Fibroblast of gingiva (primary cell): ENCODE measurements at regions not wholly inside any gene's neighbourhood (a gene's known extent, or its start where the extent isn't known, plus 50 kb on each side); places are given as distances from the start of the nearest gene placed in this dataset.
"Not testable (repeated sequence)": the region's sequence is repeated elsewhere in the genome, so short reads cannot be mapped to it uniquely, and the experiment has no call there.

Source experiments
- DNase-seq: peaks from one replicate; pipeline ENCODE4 v3.0.0-alpha.2; 2011; ENCODE audit warnings: low read depth

DNA sequence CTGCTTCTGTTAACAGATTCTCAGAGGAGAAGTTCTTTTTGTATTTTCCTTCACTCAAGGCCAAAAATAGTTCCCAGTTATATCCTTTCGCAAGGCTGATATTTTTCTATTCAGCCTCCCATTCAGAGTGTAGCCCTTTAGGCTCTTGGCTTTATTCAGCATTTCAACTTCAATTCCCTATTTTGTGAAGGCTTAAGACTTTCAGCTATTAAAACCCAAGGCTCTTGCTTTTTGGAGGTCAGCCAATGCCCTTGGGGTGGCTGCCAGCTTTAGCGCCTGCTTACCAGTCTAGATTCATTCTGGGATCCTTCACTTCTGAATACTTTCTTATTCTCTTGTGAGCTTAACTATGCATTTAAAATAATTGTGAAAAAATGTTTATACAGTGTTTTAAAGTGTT lies 57.3 kb upstream of the ADGRA3 start:
- DNase-seq = no peak

DNA sequence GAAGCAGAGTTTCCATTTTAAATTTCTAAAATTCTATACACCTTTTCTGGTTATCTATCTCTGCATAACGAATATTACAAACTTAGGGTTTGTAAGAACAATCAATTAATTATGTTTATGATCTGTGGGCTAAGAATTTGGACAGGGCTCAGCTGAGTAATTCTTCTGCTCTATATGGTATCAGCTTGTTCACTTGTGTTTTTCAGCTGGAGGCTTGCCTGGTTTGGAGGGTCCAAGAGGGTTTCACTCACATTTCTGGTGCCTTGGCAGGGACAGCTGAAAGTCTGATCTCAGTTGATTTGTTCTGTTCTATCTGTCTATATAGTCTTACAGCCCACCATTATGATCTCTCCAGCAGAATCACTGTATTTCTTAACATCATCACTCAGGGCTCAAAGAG lies 57.8 kb upstream of the ADGRA3 start:
- DNase-seq = no peak

DNA sequence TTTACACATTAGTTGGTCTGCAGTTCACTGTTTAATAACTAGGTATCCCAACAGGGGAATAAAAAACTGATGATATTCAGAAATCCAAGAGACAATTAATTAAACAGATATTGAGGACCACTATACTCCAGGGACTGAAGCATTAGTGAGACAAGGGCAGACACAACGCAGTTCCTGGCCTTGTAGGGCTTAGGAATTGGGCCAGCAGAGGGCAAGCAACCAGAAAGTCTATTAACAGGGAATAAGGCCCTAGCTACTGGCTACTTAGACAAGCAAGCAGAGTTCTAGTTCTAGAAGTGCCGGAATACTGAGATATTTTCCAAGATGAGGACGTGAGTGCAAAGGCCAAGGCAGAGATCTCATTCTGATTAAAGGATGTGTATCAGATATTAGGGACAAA lies 58.6 kb upstream of the ADGRA3 start:
- DNase-seq = no peak

DNA sequence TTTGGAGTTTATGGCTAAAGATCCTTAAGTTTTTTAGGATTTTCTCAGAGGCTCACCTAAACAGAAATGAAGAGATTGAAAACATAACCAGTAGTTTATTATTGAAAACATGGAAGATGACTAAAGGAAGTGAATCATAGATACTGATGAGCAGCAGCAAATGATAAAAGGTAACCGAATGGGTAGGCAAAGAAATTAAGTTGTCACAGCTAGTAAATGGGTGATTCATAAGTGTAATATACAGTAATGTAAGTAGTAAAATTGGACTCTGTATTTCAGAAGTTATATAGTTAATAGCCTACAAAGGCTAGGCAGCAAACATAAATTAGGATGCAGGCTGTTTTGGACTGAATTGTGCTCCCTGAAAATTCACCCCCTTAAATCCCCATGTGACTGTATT lies 59.0 kb upstream of the ADGRA3 start:
- no peak for DNase-seq

DNA sequence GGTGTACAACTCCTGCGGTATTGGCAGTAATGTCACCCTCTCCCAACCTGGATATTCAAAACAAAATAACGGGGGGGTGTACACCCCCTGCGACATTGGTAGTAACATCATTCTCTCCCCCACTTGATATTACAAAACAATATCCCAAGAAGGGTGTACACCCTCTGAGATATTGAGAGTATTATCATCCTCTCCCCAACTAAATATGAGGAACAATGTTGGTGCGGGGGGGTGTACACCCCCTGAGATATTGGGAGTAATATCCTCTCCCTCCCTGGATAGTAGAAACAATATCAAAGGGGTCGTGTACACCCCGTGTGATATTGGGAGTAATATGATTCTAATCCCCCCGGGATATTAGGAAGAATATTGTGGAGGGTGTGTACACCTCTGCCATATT lies 71.4 kb upstream of the ADGRA3 start:
- no peak for DNase-seq

DNA sequence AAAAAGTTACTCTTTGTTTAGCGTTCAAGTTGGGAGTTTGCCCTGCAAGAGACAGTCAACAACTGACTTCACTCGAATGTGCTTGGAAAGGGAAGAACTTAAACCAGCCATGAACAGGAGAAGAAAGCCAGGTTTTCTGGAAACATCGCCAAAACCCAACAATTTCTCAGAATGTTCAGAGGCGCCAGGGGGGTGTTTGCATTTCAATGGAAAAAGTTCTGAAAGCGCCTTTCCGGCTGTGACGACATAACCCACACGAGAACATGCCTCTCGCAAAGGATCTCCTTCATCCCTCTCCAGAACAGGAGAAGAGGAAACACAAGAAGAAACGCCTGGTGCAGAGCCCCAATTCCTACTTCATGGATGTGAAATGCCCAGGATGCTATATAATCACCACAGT lies 78.1 kb upstream of the ADGRA3 start:
- DNase-seq = no peak

DNA sequence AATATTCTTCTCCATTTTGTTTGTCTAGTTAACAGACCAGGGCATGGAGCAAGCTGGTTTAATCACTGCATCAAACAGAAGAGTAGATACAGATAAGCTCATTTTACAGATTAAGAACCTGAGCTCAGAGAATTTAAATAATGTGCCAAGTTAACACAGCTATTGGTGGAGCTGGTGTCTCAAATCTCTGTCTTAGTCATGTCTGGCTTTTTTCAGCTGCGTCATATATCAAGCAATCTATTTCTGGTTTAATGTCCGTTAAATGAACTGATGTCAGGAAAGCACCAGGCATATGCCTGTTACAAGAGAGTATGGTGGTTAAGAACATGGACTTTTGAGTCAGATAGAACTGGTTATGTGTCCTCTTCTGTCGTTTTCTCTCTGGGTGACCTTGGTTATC lies 79.8 kb upstream of the ADGRA3 start:
- no peak for DNase-seq

DNA sequence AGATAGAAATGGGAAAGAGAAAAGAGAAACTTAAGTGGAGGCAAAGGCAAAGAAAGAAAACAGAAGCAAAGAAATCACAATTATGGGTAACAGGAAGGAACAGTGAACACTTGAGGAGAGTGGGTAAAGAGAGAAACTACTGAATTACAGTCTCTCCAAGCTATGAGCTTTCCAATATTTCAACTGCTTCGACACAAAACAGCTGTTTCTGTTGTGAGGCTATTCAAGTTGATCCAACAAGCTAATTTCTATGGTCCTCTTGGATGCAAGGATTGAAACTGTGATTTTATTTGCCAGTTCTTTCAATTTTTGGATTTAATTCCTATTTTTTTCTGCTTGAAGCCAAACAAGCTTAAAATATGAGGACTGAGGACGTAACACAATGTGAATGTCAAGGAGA lies 80.5 kb upstream of the ADGRA3 start:
- DNase-seq = no peak

DNA sequence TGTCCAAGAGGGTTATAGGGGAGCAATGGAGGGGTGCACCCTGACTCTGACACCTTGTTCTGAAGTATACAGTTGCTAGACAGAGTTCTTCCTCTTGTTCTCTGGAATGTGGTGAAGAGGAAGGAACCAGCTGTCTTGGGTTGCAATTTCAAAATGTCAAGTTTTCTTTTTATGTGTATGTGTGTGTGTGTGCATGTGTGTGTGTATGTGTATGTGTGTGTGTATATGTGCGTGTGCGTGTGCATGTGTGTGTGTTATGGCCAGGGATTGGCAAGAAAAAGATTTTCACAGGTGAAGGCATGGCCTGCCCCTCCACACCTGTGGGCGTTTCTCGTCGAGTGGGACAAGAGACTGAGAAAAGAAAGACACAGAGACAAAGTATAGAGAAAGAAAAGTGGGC lies 81.6 kb upstream of the ADGRA3 start:
- no peak for DNase-seq

DNA sequence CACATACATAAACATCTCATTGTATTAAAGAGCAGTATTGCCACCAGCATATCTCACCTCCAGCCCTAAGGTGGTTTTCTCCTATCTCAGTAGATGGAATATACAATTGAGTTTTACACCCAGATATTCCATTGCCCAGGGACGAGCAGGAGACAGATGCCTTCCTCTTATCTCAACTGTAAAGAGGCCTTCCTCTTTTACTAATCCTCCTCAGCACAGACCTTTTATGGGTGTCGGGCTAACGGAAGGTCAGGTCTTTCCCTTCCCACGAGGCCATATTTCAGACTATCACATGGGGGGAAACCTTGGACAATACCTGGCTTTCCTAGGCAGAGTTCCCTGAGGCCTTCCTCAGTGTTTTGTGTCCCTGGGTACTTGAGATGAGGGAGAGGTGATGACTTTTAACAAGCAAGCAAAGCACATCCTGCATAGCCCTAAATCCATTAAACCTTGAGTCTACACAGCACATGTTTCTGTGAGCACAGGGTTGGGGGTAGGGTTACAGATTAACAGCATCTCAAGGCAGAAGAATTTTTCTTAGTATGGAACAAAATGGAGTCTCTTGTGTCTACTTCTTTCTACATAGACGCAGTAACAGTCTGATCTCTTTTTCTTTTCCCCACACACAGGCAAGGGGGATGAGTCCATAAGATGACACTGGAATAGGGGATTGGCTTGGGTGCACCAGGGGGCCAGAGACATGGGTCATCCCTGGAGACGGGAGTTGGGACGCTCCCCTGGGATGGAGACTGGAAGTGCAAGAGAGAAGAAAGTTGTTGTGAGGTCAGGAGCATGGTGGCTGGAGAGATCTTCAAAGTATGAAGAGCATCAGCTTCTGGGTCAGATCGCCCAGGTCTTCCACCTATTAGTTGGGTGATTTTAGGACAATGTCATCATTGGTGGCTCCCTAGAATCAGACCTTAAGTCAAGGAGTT lies 82.5 kb upstream of the ADGRA3 start:
- not testable (repeated sequence) for DNase-seq

DNA sequence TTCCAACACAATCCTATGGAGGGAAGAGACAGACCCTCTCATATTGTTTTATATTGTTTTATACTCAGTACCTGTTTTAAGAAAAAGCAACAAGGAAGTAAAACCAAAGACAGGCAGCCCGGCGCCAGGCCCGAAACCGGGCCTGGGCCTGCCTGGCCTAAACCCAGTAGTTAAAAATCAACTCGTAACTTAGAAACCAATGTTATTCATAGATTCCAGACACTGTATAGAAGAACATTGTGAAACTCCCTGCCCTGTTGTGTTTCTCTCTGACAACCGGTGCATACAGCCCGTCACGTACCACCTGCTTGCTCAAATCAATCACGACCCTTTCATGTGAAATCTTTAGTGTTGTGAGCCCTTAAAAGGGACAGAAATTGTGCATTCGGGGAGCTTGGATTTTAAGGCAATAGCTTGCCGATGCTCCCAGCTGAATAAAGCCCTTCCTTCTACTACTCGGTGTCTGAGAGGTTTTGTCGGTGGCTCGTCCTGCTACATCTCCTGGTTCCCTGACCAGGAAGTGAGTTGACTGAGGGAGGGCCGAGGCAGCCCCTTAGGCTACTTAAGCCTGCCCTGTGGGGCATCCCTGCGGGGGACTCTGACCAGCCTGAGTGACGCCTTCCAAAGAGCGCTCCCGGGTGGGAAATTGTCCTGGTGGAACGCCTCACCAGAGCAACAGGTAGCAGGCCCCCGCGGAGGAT lies 83.5 kb upstream of the ADGRA3 start:
- not testable (repeated sequence) for DNase-seq

DNA sequence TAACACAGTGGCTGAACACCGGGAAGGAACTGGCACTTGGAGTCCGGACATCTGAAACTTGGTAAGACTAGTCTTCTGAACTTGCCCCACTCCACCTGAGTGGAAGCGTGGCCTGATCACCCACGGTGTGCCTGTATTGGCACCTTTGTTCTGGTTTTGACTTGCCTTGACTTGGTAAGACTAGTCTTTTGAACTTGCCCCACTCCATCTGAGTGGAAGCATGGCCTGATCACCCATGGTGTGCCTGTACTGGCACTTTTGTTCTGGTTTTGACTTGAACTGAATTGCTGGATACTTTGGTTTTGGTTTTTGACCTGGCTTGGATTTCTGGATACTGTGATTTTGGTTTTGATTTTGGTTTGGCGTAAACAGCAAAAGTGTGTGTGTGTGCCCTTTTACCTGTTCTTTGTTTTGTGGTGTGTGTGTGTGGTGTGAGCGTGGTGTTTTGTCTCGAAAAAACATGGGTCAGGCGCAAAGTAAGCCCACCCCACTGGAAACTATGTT lies 84.1 kb upstream of the ADGRA3 start:
- DNase-seq = not testable (repeated sequence)

DNA sequence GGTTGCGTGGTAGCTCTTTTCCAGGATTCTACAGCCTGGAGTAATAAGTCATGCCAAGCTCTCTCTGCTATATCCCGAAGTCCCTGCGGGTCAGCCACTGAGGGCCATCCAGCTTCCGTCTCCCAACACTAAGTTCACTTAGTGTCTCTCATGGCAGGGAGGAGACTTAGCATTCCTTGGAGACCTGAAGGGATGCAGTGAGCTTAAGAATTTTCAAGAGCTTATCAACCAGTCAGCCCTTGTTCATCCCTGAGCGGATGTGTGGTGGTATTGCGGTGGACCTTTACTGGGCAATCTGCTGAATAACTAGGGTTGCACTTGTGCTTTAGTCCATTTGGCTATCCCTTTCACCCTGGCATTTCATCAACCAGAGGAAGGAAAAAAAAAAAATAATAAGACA lies 85.8 kb upstream of the ADGRA3 start:
- not testable (repeated sequence) for DNase-seq

DNA sequence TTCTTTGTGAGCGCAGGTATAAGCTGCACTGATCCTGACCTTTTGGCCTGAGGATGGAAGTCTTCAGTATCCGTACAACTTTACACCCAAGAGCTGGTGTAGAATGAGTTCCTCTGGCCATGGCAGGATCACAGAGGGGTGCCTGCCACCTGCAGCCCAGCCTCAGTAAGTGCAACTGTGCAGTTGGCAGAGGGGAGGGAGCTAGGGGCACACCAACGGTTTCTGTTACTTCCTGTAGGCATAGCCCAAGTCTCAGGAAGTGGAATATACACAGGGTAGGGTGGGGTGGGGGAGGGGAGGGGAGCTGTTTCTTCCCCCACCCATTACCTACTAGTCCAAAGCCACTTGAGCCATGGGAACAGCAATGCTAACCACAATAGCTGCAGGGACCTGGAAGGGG lies 85.4 kb upstream of the GBA3 start:
- peak; percentile 21 for DNase-seq

DNA sequence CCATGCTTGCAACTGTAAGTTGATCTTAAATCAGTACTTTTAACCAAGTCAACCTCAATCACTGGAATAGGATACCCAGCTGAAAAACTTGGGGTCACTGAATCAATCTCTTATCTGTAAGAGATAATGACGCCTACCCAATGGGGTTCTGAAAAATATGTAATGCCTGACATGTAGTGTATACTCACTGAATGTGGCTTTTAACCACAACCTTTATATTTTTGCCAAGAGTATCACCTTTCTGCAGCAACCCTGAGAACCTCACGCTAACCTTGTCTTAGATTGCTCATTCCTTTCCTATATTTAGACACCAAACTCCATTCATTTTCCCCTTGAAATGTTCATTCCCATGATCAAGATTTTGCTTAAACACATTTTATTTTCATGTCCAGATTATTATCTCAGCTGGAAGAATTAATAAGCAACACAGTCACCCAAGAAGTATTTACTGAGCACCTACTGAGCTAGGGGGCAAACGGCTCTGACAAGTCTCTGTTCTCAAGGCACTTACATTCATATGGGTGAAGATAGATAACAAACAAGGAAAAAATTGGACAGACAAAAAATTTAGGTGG lies 82.7 kb upstream of the GBA3 start:
- not testable (repeated sequence) for DNase-seq

DNA sequence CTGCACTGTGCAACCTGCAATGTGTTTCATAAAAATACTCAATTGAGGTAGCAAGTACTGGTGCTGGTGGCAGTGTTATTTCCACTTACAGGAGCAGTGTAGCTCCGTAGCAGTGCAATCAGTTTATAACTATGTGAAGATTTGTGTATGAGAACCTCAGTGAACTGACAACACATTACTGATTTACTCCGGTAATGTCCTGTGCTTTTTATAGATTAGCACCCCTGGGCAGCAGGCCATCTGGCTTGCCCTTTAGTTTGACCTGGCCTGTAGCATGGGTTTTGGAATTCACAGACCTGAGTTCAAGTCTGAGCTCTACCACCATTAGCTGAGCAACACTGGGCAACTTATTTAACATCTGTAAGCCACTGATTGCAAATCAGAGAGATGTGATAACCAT lies 78.6 kb upstream of the GBA3 start:
- no peak for DNase-seq

DNA sequence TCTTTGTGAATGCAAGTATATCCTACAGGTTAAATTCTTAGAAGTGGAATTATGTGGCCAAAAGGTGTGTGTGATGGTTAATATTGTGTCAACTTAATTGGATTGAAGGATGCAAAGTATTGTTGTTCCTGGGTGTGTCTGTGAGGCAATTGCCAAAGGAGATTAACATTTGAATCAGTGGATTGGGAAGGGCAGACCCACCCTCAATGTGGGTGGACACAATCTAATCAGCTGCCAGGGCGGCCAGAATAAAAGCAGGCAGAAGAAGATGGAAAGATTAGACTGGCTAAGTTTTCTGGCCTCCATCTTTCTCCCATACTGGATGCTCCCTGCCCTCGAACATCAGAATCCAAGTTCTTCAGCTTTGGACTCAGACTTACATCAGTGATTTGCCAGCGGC lies 76.2 kb upstream of the GBA3 start:
- DNase-seq = no peak

DNA sequence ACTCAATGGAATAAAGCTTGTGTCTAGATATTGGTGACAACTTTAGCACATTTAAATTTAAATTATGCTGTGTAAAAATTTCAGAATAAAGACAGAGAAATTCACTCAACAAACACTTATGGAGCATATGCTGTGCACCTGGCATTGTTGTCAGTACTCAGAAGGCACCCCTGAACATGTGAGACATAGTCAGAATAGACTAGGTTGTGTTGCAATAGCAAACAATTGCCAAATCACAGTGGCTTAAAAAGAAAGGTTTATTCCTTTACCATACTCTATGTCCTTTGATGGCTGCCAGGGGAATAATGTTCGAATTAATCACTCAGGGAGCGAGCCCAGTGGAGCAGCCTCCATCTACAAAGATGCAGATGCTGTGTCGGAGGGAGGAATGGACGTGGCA lies 72.6 kb upstream of the GBA3 start:
- not testable (repeated sequence) for DNase-seq

DNA sequence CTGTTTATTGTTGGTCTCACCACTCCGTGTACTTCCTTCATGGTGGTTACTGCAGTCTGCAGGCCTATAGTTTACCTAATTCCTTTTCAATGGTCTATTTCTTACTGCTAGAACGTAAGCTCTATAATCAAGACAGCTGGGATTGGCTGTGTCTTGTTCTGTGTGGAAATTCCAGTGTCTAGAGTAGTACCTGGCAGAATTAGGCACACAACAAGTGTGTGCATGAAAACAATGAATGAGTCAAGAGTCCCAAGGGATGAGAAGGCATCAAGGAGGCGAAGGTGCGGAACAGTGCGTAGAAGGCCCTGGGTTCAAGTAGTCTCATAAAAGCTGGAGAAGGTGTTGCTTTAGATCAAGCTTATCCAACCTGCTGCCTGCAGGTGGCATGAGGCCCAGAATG lies 70.8 kb upstream of the GBA3 start:
- not testable (repeated sequence) for DNase-seq

DNA sequence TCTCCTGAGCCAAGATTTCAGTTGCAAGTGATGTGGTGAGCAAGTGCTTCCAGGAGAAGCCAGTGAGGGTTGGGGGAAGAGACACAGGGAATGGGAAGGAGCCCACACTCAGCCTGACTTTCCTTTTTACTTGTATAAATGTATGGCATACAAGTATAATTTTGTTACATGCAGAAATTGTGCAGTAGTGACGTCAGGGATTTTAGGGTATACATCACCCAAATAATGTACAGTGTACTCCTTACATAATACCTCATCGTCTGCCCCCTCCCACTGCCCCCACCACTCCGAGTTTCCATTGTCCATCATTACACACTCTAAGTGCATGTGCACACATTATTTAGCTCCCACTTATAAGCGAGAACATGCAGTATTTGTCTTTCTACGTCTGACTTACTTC lies 68.7 kb upstream of the GBA3 start:
- not testable (repeated sequence) for DNase-seq

DNA sequence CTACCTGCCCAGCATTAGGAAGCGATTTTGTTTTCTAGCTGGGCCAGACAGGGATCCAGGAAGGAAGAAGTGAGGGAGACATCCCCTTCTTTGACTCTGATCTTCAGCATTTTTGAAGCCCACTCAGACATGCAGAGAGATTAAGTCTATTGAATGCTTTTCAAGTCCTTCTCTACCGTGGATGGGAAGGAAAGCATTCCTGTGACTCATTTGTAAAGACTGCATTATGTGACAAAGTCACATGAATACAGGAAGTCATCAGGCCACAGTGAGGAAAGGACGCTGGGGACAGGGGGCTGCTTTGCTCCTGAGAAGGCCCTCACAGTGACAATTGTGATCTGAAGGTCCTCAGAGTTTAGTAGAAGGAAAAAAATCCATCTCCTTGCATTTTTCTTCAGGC lies 67.4 kb upstream of the GBA3 start:
- no peak for DNase-seq

DNA sequence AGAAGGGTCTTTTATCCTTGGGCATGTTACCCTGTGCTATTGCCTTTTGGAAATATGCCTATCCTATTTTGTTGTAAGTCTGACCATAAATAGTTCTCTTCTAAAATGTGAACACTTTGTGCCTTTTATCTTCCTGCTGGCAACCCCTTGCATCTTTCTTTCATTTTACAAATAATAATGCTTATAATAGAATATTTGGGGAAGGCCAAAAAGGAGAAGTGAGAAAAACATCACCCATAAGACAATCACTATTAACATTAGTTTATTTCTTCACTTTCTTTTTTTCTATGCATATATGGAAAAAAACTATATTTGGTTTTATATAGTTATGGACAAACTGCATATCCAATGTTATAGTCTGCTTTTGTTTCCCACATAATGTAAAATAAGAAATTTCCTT lies 64.9 kb upstream of the GBA3 start:
- not testable (repeated sequence) for DNase-seq
